Mucosa of descending colon (tissue), 3 donors: ENCODE measurements at regions not wholly inside any gene's neighbourhood (a gene's known extent, or its start where the extent isn't known, plus 50 kb on each side); places are given as distances from the start of the nearest gene placed in this dataset.

ENCODE experiments used
- ATAC-seq: fragments of 200-7000 bp; cut with Tn5 transposase; one replicate; pipeline ENCODE4 v1.9.1; 2020; ENCODE audit warnings: mild to moderate bottlenecking, moderate library complexity
- DNase-seq, 3 donors: peaks; one replicate each; pipeline ENCODE4 v3.0.0-alpha.2; 2020
- H3K36me3 ChIP-seq: fragments of 200-600 bp; one replicate; pipeline ENCODE4 v1.8.0; 2021; ENCODE audit warnings: low read depth, mild to moderate bottlenecking
- H3K4me1 ChIP-seq: fragments of 200-600 bp; one replicate; pipeline ENCODE4 v1.8.0; 2021; ENCODE audit warnings: low read depth, mild to moderate bottlenecking
- H3K4me3 ChIP-seq: fragments of 200-600 bp; one replicate; pipeline ENCODE4 v1.8.0; 2021; ENCODE audit warnings: mild to moderate bottlenecking
- H3K9me3 ChIP-seq: fragments of 200-600 bp; one replicate; pipeline ENCODE4 v1.8.0; 2021; ENCODE audit warnings: mild to moderate bottlenecking
- intact Hi-C, 2 donors: fragments of 100-400 bp; cut with DNase I in 1 of 2; cut with micrococcal nuclease in 1 of 2; formaldehyde crosslinking; loops; one replicate each; pipeline versions ENCODE4 v1.11.0 to v1.11.1; 2022; cut with DNase I, micrococcal nuclease
- TF ChIP-seq, protein P1 (sequence below): fragments of 200-600 bp; IDR thresholded peaks from one replicate; pipeline ENCODE4 v1.8.0; 2022; ENCODE audit warnings: antibody characterized with exemption, mild to moderate bottlenecking
- donor health status: DM: no; HTN: no; CAD: no; lungs with moderate emphysema.
- donor health status: DM: no; HTN: no; CAD: no.
- donor health status: DM: no; HTN: yes; CAD: no.

DNA sequence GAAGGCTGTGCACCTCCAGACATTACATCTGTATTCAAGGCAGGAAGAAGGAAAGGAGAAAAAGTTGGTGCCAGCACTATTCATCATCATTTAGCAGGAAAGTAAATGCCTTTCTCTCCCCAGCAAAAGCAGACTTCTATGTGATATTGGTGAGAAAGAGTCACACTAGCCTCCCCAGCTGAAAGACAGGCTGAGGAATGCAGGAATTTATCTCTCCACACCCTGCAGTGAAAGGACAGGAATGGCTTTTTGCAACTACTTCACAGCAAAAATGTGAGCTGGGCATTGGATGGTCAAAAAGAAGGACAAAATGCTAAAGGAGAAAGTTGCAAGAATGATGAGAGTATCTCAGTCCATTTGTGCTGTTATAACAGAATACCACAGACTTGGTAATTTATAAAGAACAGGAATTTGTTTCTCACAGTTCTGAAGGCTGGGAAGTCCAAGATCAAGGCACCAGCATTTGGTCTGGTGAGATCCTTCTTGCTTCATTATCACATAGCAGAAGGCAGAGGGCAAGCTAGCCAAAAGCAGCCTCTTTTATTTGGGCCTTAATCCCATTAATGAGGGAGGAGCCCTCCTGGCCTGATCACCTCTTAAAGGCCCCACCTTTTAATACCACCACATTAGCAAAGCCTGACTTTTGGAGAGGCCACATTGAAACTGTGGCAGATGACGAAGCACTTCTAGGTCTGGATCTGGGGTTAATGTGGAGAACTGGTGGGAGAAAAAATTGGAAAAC is 388.1 kb upstream of the SLC14A2 start:
- DNase-seq (no peak), ATAC-seq (no peak)
- intact Hi-C loops: no loop called here
- no peaks in the 10 kb centered on the region for H3K9me3 ChIP-seq
- H3K4me3 ChIP-seq: no peak overlapping the region
- TF ChIP-seq, protein P1, sequence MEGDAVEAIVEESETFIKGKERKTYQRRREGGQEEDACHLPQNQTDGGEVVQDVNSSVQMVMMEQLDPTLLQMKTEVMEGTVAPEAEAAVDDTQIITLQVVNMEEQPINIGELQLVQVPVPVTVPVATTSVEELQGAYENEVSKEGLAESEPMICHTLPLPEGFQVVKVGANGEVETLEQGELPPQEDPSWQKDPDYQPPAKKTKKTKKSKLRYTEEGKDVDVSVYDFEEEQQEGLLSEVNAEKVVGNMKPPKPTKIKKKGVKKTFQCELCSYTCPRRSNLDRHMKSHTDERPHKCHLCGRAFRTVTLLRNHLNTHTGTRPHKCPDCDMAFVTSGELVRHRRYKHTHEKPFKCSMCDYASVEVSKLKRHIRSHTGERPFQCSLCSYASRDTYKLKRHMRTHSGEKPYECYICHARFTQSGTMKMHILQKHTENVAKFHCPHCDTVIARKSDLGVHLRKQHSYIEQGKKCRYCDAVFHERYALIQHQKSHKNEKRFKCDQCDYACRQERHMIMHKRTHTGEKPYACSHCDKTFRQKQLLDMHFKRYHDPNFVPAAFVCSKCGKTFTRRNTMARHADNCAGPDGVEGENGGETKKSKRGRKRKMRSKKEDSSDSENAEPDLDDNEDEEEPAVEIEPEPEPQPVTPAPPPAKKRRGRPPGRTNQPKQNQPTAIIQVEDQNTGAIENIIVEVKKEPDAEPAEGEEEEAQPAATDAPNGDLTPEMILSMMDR: no peak
- H3K4me1 ChIP-seq: no peaks in the 10 kb centered on the region
- H3K36me3 ChIP-seq: no peaks in the 10 kb centered on the region

DNA sequence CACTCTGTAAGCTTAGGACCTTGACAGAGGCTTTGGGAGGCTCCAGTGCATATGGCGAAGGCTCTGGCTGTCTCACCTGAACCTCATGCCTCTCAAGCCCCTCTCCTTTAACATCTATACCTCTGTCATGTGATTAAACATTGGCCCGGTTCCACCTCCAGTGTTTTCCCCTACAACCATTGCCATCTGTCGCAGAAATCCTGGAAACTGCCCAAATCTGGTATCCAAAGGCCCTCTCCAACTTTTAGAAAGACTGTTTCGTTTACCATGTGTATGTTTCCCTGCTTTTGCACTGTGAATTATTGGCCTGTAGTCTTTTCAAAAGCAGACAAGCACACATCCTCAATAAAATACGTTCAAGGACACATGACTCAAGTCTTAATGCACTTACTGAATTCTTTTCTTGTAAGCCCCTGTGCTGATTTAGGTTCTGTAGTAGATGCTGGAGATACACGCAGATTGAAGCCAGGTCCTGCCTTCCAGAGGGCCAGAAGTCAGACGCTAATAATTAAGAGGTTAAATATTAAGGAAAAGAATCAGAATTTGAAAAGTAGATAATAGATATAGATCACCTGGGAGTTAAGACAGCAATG is 386.4 kb upstream of the SLC14A2 start:
- no peak overlapping the region for H3K4me3 ChIP-seq
- no peaks in the 10 kb centered on the region for H3K4me1 ChIP-seq
- TF ChIP-seq, protein P1: no peak
- H3K9me3 ChIP-seq: no peaks in the 10 kb centered on the region
- no peaks in the 10 kb centered on the region for H3K36me3 ChIP-seq
- no peak for DNase-seq
- ATAC-seq: no peak
- intact Hi-C loops: no loop called here

DNA sequence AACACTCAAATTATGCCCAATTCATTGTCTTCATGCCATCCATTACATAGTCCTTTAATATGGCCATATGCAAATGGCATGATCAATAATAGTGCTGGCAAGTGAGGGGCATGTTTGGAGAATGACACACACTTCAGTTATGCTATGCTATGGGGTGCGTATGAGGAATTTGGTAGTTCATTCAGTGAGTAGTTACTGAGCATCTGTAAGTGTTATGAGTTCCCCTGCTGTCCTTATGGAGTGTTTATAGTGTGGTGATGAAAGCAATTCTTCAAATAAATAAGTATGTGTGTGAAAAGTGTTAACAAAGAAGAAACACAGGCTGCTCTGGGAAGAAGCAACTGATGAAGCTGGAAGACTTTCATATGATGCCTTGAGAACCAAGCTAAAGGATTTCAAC is 383.7 kb upstream of the SLC14A2 start:
- Histone ChIP-seq H3K4me1 (no peaks in the 10 kb centered on the region), H3K4me3 (no peak overlapping the region), H3K9me3 (no peaks in the 10 kb centered on the region), H3K36me3 (no peaks in the 10 kb centered on the region)
- intact Hi-C loops: no loop called here
- no peak for ATAC-seq
- TF ChIP-seq, protein P1: no peak
- DNase-seq: no peak

DNA sequence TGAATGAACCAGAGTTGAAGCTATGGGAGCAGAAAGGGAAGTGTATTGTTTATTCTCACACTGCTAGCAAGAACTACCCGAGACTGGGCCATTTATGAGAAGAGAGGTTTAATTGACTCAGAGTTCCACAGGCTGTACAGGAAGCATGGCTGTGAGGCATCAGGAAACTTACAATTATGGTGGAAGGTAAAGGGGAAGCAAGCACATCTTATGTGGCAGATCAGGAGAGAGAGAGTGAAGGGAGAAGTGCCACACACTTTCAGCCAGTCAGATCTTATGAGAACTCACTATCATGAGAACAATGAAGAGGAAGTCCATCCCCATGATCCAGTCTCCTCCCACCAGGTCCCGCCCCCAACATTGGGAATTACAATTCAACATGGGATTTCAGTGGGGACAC is 383.2 kb upstream of the SLC14A2 start:
- TF ChIP-seq, protein P1: no peak
- Histone ChIP-seq H3K36me3 (no peaks in the 10 kb centered on the region), H3K9me3 (no peaks in the 10 kb centered on the region), H3K4me3 (no peak overlapping the region), H3K4me1 (no peaks in the 10 kb centered on the region)
- intact Hi-C loops: no loop called here
- DNase-seq (no peak), ATAC-seq (no peak)

DNA sequence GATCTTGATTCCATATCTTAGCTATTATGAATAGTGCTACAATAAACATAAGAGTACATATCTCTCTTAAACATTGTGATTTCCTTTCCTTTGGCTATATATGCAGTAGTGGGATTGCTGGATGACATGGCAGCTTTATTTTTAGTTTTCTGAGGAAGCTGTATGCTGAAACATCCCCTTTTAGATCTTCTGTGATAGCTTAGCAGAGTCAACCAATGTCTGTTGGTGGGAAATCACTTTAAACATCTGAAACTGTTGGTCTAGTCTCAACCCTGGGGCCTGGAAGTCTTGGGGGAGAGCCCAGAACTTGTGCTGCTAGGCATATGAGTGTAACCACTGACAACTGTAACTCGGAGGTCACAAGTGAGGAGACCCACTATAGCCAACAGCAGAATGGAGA is 378.6 kb upstream of the SLC14A2 start:
- Histone ChIP-seq H3K4me1 (no peaks in the 10 kb centered on the region), H3K9me3 (no peaks in the 10 kb centered on the region), H3K4me3 (no peak overlapping the region), H3K36me3 (no peaks in the 10 kb centered on the region)
- DNase-seq (no peak), ATAC-seq (no peak)
- TF ChIP-seq, protein P1: no peak
- intact Hi-C loops: no loop called here
